ENCODE measurements at regions not wholly inside any gene's neighbourhood (a gene's known extent, or its start where the extent isn't known, plus 50 kb on each side); places are given as distances from the start of the nearest gene placed in this dataset.
"Not testable (repeated sequence)": the region's sequence is repeated elsewhere in the genome, so short reads cannot be mapped to it uniquely, and the experiment has no call there.

DNA sequence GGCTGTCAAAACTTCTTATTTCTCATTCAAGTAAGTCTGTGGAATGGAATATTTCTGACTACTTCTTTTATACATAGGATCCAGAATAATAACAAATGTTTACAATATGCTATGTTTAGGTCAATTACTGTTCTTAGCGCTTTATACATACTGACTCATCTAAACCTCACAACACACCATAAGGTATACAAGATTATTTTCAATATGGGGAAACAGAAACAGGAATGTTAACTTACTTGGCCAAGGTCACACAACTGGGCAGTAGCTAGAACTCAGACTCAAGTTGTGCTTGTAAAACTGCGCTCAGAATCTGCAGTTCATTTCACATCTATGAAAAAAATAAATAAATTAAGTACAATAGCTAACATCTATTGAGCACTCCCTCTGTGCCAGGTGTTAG, 168.0 kb downstream of the GNAI1 start:
- intact Hi-C loops (cut with DNase I; ENCODE audit: low total_unique reads) (no loop called here), in situ Hi-C loops (cut with MboI; ENCODE audit: low sequenced_read_pairs in 4 of 4) (no loop called here)
- no peak for ATAC-seq
- Histone ChIP-seq H3K9me3 (no peaks in the 10 kb centered on the region), H3K27me3 (no peaks in the 10 kb centered on the region), H3K27ac (no peak overlapping the region), H3K36me3 (no peaks in the 10 kb centered on the region), H3K4me1 (peaks cover 0 to 3% of the 10 kb centered on the region in 2 donors), H3K4me3 (no peak overlapping the region)
- no peak for DNase-seq
- TF ChIP-seq, protein P1, sequence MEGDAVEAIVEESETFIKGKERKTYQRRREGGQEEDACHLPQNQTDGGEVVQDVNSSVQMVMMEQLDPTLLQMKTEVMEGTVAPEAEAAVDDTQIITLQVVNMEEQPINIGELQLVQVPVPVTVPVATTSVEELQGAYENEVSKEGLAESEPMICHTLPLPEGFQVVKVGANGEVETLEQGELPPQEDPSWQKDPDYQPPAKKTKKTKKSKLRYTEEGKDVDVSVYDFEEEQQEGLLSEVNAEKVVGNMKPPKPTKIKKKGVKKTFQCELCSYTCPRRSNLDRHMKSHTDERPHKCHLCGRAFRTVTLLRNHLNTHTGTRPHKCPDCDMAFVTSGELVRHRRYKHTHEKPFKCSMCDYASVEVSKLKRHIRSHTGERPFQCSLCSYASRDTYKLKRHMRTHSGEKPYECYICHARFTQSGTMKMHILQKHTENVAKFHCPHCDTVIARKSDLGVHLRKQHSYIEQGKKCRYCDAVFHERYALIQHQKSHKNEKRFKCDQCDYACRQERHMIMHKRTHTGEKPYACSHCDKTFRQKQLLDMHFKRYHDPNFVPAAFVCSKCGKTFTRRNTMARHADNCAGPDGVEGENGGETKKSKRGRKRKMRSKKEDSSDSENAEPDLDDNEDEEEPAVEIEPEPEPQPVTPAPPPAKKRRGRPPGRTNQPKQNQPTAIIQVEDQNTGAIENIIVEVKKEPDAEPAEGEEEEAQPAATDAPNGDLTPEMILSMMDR (IDR thresholded peaks at IDR 0.05 in 4 of 5, conservative IDR thresholded peaks at IDR 0.05 in 1 of 5): no peak
- no peak for TF ChIP-seq POLR2A (IDR thresholded peaks at IDR 0.05)

DNA sequence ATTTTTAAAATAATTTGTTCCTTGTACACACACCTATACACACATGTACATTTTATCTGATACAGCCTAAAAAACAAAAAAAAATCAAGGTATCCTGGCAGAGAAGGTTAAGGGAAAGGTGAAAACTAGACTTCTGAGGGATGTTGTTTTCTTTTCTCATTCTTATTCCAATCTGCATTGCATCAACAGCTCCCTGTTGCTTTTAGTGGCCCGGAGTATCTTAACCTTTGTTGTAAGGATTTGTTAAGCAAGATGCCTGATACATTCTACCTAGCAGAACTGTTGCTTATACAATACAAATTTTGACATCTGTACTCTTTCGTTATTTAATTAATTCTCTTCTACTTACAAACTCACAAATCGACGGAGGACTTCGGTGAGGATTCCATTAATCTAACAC, 167.4 kb downstream of the GNAI1 start:
- TF ChIP-seq, protein P1 (IDR thresholded peaks at IDR 0.05 in 4 of 5, conservative IDR thresholded peaks at IDR 0.05 in 1 of 5): no peak
- no peak for TF ChIP-seq POLR2A (IDR thresholded peaks at IDR 0.05)
- Histone ChIP-seq H3K4me3 (no peak overlapping the region), H3K4me1 (no peaks in the 10 kb centered on the region), H3K36me3 (no peaks in the 10 kb centered on the region), H3K9me3 (no peaks in the 10 kb centered on the region), H3K27me3 (no peaks in the 10 kb centered on the region), H3K27ac (no peak overlapping the region)
- in situ Hi-C loops (cut with MboI; ENCODE audit: low sequenced_read_pairs in 4 of 4) (no loop called here), intact Hi-C loops (cut with DNase I; ENCODE audit: low total_unique reads) (no loop called here)
- DNase-seq (no peak), ATAC-seq (no peak)

DNA sequence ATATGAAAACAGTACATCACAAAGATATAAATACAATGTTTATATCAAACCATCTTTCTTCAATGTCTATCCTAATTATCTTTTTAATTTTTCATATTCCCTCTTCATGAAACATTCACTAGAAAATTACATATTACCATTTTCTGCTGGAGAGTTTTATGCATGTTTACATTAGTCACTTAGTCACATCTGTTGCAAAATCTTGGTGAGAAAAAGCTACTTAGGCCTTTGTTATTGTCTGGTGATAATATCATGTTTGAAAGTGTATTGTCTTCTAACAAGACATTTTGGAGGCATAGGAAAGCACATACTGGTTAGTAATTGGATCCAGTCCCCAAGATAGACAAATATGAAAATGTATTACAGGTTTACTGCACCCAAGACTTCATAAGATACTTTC, 163.6 kb downstream of the GNAI1 start:
- DNase-seq (no peak), ATAC-seq (no peak)
- Histone ChIP-seq H3K27ac (no peak overlapping the region), H3K36me3 (no peaks in the 10 kb centered on the region), H3K4me3 (no peak overlapping the region), H3K9me3 (no peaks in the 10 kb centered on the region), H3K4me1 (no peaks in the 10 kb centered on the region), H3K27me3 (no peaks in the 10 kb centered on the region)
- intact Hi-C loops (cut with DNase I; ENCODE audit: low total_unique reads) (no loop called here), in situ Hi-C loops (cut with MboI; ENCODE audit: low sequenced_read_pairs in 4 of 4) (no loop called here)
- TF ChIP-seq, protein P1 (IDR thresholded peaks at IDR 0.05 in 4 of 5, conservative IDR thresholded peaks at IDR 0.05 in 1 of 5): no peak
- no peak for TF ChIP-seq POLR2A (IDR thresholded peaks at IDR 0.05)

DNA sequence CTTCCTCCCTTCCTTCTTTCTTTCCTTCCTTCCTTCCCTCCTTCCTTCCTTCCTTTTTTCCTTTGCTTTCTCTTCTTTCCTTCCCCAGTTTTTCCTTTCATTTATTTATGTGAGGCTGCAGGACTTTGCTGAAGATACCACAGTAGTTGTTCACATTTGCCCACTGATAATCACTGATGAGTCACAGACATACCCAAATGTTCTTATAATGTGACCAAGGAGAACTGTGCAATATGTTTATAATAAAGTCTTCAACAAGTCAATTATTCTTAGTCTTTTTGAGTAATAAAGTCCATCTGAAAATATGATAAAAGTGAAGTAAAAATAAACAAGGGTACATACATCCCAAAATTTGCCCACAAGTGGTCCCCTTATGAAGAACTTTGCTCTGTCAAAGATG, 159.7 kb downstream of the GNAI1 start:
- Histone ChIP-seq H3K36me3 (no peaks in the 10 kb centered on the region), H3K9me3 (no peaks in the 10 kb centered on the region), H3K27ac (no peak overlapping the region), H3K27me3 (no peaks in the 10 kb centered on the region), H3K4me3 (no peak overlapping the region), H3K4me1 (no peaks in the 10 kb centered on the region)
- in situ Hi-C loops (cut with MboI; ENCODE audit: low sequenced_read_pairs in 4 of 4) (no loop called here), intact Hi-C loops (cut with DNase I; ENCODE audit: low total_unique reads) (no loop called here)
- DNase-seq (no peak), ATAC-seq (no peak)
- no peak for TF ChIP-seq POLR2A (IDR thresholded peaks at IDR 0.05)
- TF ChIP-seq, protein P1 (IDR thresholded peaks at IDR 0.05 in 4 of 5, conservative IDR thresholded peaks at IDR 0.05 in 1 of 5): no peak

DNA sequence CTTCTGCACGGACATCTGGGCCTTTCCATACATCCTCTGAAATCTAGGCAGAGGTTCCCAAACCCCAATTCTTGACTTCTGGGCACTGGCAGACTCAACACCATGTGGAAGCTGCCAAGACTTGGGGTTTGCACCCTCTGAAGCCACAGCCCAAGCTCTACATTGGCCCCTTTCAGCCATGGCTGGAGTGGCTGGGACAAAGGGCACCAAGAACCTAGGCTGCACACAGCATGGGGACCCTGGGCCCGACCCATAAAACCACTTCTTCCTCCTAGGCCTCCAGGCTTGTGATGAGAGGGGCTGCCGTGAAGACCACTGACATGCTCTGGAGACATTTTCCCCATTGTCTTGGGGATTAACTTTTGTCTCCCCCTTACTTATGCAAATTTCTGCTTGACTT, 158.0 kb downstream of the GNAI1 start:
- H3K36me3 ChIP-seq; H3K27me3 ChIP-seq; H3K4me3 ChIP-seq; H3K9me3 ChIP-seq; DNase-seq; in situ Hi-C loops (cut with MboI; ENCODE audit: low sequenced_read_pairs in 4 of 4); H3K27ac ChIP-seq; H3K4me1 ChIP-seq; intact Hi-C loops (cut with DNase I; ENCODE audit: low total_unique reads); ATAC-seq: not testable (repeated sequence)

Data from gastrocnemius medialis (tissue), 4 donors.